ENCODE measurements at regions not wholly inside any gene's neighbourhood (a gene's known extent, or its start where the extent isn't known, plus 50 kb on each side); places are given as distances from the start of the nearest gene placed in this dataset.

DNA sequence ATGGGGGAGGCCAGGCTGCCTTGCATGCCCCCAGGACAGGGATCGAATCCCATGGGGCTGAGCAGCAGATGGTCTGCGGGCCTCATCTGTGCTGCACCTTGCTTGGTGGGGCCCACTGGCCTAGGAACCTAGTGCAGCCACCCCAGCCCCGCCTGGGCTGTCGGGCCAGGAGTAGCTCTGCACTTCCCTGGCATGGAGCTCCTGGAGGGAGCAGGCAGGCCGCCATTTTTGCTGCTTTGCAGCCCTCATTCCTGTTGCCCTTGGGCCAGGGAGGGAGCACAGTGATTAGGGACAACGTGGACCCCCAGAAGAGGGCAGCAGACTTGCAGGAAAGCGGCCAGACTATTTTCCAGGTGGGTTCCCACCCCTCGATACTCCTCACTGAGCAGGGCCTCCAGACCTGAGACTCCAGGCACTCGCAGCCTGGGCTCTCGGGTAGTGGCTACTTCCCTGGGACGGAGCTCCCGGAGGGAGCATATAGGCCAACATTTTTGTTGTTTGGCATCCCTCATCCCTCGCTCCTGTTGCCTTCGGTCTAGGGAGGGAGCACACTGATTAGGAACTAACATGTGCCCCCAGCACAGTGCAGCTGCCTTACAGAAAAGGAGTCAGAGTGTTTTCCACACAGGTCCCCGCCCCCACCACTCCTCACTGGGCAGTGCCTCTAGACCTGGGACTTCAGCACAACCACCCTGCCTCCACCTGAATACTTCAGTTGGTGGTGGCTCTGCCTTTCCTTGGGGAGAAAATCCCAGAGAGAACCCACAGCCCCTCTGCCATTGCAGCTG is 99.5 kb downstream of the MAIP1 start:
- no peak for DNase-seq

DNA sequence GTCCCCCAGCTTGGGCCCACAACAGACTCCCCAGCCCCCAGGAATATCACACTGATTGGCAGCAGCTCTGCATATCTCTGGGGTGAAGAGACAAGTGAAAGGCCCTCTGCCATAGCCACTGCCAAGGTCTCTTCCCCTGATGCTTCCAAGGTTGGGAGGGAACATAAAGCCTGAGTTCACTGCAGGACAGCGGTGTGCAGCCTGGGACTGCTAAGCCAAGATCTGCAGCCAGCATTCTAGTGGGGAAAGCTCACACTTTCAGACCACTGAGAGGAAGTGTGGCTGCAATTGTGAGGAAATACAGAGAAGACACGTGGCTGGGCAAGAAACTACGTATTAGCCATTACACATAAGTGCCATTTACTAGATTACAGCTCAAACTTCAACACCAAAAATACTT is 100.7 kb downstream of the MAIP1 start:
- no peak for DNase-seq

DNA sequence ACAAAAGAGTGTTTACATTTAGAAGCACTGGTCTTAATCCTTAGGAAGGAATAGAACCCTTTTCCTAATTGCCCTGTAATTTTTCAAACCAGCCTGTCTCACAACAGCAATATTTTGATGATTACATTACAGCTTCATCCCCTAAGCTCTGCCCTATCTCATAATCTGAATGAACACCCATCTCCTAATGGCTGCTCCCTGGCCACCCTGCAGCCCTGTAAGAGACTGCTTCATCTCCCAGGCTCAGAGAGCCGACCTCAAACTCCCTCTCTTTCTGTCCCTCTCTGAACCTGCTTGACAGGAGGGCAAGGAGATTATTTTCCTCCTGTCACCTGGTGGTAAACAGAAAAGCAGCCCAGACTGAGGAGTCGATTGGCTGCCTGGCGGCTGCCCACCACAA is 107.8 kb downstream of the MAIP1 start:
- no peak for DNase-seq

DNA sequence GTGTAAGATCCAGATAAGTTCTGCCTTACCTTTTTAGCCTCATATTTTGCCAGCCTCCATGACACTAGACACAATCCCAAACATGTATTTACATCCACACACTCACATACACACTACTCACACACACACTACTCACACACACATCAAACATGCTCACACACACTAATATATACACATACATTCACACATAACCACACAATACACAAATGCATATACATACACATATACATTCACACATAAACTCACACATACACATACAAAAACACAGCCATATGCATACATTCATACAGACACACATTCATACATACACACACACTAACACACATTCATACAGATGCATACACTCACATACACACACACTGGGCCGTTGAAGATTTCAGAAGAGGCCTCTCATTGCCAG is 109.5 kb downstream of the MAIP1 start:
- DNase-seq = no peak

DNA sequence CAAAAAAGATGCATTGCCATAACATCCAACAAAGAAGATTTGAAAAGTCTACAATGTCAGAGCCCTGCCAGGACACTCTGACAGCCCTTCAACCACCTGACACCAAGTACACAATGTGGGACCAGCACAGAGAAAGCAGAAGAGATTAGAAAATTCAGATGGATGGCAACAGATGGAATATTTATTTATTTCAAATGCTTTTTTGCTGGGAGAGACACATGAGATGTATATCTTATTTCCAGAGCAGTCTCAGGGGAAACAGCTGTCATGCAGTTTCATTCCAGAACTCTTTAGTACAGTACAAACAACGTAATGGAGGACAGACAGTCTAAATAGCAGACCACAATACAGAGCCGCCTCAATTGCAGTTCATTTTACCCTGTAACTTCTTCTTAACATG is 110.1 kb downstream of the MAIP1 start:
- DNase-seq = no peak

DNA sequence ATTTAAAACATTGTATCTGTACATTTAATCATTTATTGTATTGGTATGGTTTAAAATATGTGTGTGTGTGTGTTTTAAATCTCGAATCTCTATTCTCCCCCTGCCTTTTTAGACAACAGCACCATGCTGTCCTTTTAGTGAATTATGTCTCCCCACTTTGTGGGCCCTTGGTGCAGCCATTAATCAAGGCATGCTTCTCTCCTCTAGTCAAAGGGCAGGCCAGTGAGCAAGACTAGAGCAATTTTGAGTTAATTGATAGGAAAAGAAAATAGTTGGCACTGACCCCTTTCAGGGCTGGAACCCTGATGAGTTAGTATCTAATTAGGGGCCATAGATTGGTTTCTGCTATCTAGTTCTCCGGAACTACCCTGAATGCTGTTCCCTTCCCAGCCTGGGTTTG is 111.0 kb downstream of the MAIP1 start:
- DNase-seq = no peak

DNA sequence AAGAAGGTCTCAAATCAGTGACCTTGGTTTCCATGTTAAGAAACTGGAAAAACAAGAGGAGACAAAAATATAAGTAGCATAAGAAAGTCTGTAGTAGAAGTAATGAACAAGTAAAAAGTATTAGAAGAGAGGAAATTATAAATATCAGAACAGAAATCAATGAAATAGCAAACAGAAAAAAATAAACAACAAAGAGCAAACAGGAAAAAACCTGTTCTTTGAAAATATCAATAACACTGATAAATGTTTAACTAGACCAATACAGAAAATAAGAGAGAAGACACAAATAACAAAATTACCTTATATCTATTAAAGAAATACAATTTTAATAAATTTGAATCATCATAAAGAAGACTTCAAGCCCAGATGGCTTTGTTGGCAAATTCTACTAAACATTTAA is 113.3 kb downstream of the MAIP1 start:
- DNase-seq = no peak

DNA sequence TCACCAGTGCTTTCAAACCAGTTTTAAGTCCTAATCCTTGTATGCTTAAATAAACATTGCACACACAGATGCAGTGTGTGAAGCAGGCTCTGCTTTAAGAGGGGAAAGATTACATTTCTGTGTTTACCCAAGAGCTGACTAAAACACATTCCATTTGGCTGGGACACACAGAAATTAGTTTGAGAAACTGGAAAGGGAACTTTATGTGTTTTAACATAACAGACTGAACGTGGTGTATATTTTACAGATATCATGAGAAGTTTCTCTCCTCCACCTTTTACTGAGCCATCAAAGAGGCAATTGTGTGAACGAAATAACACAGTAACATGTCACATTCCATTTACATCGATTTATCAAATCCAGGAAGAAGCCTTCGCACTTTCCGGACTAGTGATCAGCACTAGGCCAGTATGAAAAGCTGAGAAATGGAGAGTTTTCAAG is 121.8 kb downstream of the MAIP1 start:
- peak; percentile 43 for DNase-seq

DNA sequence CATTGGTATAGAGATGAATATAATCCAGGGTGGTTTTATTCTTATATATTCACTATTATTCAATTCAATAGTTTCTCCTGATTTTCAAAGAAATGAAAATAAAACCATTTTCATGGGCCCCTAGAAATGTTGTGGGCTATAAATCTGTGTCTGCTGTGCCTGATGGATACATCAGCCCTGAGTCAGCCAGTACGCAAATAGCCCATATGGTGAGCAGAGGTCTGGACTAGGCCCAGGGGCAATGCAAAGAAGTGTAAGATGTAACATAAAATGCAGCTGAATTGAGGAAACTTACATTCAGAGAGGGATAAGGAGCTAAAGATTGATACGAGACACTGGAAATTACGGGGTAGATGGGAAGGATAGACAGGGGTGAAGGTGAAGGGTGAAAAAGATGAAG is 122.5 kb downstream of the MAIP1 start:
- no peak for DNase-seq

DNA sequence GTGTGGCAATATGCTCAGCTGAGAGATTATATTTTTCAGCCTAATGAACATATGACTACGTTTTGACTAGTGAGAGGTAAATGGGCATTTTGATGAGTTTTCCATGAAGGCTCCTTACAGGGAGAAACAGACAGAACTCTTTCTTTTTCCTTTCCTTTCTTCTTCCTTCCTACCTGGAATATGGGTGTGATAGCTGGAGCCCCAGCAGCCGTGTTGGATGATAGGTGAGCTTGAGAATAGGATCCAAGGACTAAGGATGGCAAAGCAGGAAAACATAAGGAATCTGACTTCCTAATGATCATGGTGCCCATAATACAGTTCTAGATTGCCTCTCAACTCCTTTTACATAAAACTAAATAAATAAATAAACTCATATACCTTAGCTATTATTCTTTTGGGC is 124.0 kb downstream of the MAIP1 start:
- DNase-seq = no peak

DNA sequence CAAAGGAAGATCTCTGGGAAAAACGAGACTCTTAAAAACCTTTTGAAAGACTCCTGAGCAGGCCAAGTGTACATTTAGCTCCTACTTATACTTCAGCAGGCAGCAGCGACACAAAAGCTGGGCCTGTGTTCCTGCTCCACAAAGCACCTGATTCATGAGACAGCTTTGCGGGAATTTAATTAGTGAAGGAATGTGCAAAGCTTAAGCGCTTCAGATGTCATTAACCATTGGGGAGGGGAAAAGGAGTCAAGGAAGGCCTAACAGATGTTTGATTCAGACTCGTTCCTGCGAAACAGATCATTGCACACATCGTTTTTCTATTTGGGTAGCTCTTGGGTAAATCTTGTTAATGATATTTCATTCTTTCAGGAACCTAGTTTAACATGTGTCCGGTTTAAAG is 125.9 kb downstream of the MAIP1 start:
- no peak for DNase-seq

DNA sequence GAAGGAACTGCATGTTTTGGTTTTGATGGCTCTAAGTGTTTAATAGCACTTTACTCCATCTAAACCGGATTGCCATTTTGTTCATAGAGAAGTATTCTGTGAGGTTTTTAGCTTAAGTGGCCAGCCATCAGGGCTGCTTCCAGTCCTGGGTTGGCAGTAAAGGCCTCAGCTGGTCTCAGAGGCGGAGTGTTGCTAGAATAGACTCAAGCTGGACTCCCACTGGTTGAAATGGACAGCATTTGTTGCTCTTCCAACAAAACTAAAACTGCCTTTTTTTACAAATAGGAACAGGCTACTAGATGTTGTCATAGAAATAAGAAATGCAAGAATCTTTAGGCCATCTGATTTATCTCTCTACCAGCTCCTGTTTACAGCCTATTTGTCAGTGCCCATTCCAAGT is 126.4 kb downstream of the MAIP1 start:
- DNase-seq = no peak

DNA sequence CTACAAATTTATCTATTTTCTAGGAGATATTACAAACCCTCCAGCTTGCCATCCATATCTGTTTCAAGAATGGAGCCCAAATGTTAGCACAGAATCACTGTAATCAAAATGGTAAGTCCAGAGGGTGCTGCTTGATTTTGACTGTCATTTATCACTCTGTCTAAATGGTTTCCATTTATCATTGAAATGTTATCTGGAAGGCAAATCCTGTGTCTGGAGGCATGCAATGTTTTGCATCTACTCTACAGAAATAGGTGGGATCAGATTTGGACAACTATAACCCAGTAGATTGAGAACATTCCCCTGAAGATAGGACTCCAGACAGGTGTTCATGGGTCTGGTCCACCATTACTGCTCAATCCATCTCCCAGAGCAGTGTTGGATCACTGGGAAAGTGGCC is 128.7 kb downstream of the MAIP1 start:
- no peak for DNase-seq

DNA sequence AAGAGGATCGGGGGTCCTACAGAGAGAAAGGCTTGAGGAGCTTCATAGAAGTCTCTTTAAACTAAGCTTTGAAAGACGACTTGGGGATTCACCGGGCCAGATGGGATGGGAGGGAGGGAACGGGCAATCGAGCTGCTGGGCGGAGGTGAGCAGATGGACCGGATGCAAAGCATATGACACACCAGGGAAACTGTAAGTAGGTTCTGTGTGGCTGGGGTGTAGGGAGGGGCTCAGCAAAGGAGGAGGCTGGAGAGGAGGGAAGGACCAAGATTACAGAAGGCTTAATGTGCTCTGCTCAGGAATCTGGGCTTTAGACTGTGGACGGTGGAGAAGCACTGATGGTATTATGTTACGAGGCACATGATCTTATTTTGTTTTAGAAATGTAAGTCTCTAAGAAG is 131.5 kb downstream of the MAIP1 start:
- DNase-seq = no peak

DNA sequence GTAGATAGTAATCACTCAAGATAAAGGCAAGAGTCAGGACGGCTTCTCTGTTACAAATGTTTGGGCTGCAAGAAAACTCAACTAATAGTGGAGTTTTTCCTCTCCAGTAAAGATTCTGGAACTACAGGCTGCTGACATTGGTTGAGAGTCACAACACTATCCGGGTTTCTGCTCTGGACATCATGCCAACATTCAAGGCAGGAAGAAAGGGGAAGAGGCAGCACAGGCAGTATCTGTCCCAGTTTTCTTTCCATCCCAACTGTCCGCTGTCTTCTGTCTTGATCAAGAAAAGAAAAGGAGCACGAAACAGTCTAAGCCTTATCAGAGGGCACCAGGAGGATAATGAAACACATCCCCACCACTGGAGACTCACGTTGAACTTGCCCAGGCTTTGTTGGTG is 132.1 kb downstream of the MAIP1 start:
- DNase-seq = no peak

DNA sequence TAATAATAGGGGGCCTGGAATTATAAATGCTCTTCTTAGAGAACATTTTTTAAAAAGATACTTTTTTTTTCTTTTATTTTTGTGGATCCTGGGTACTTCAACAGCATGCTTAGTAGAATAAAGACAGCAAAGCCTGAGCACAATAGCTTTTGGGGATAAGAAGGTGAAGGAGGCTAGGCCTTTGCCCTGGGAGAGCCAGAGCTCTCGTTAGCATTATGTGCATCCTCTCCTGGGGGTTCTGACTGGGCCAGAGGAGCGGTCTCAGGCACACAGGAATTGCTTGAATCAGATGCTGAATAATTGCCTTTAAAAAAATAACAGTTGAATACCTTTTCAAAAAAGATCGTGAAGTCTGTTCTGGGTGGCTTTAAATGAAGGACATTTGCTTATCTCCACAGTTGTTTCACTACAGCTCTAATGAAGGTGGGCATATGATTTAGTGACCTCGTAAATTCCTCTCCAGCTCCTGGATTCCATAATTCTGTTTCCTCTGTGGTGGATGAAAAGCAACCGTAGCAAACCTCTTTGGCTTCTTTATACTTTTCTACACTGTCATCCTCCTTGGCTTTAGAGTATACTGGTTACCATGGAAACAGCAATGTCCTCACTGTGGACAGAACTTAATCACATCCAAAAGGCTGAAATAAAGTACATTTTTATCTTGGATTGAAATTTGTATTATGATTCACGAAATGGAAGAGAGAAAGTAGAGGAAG is 133.8 kb downstream of the MAIP1 start:
- no peak for DNase-seq

DNA sequence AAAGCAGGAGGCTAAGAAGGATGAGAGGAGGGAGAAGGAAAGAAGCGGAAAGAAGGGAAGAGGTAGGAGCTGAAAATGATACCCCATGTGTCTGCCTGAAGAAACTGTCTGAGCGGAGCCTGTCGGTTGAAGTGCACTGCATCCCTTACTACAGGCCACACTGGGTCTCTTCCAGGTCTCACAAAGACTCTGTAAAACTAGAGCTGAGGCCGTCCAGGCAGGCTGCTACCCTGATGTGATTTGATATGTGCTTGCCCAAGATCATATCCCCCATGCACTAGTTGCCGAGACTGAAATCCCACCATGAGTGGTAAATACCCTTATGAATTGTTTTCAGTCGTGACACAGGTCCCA is 134.4 kb downstream of the MAIP1 start:
- no peak for DNase-seq

DNA sequence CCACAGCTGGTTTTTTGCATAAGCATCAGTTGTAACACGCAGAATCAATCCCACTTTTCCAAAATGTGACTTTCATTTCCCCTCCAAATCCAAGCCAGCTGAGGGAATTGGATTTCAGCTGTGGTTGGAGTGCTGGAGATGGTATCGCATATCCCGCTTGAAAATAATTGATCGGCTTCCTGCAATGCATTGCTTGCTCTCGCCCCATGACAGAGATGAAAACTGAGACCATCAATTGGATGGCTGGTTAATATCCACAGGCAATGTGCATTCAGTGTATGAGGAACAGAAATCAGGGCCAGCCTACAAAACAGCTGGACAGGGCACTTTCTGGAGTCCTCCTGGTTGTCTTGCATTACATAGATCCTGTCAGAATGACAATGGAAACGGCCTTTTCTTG is 135.3 kb downstream of the MAIP1 start:
- DNase-seq = no peak

DNA sequence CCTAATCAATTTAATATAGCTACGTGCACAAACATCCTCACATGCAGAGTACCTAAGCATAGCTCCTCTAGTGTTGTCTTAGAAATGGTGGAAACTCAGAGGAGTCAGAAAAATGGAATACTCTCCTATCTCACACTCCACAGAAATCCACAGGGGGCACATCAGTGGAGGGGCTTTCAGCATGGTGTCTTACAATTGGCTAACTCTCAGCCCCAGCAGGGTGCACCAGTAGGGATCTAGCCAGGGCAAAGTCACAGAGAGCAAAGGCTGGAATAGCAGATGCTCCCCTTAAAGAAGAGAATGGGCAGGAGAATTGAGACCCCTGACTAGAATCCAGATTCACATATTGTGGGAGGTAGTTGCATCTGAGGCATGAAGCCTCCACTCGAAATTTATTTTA is 135.7 kb downstream of the MAIP1 start:
- no peak for DNase-seq

DNA sequence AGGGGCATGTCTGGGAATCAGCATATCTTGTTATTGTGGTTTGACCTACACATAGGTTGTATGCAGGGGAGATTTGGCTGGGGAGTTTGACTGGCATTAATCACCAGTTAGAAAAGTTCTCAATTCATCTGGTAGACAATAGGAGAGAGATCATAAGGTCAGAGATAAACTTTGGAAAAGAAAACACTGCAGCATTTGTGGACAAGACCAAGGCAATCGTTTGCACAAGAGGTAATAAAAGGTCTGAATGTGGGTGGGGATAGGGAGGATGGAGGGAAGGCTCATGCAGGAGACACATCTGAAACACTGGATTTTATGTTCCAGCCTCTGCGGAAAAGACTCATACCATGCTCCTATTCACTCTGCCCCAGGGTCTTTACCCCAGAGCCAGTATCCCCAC is 136.9 kb downstream of the MAIP1 start:
- DNase-seq = no peak

DNA sequence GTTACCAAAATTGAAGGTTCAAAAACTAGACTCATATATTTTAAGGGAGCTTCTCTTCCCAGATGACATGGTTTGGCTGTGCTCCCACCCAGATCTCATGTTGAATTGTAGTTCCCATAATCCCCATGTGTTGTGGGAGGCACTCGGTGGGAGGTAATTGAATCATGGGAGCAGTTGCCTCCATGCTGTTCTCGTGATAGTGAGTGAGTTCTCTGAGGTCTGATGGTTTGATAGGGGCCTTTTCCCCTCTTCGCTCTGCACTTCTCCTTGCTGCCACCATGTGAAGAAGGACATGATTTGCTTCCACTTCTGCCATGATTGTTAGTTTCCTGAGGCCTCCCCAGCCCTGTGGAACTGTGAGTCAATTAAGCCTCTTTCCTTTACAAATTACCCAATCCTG is 140.1 kb downstream of the MAIP1 start:
- DNase-seq = no peak

DNA sequence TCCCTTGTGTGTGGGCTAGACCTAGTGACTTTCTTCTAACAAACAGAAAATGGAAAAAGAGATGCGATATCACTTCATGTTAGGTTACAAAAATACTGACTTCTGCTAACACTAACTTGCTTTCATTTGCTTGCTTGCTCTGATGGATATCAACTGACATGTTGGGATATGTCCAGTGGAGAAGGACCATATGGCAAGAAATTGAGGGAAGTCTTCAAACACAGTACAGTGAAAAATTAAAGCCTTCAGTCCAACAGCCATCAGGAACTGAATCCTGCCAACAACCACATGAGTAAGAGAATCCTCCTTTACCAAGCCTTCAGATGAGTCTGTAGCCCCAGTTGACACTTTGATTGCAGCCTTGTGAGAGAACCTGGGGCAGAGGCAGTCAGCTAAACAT is 143.9 kb downstream of the MAIP1 start:
- DNase-seq = no peak

DNA sequence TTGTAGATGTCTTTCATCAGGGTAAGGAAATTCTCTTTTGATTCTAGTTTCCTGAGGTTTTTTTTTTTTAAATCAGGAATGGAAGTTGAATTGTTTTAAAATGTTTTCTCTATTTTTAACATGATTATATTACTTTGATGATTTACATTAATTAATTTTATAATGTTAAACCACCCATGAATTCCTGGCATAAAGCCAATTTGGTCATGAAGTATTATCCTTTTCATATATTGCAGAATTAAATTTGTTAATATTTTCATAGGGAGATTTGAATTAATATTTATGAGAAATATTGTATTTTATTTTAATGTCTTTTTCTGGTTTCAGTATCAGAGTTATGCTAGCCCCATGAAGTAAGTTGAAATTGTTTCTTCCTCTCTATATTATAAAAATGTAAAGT is 144.6 kb downstream of the MAIP1 start:
- no peak for DNase-seq

DNA sequence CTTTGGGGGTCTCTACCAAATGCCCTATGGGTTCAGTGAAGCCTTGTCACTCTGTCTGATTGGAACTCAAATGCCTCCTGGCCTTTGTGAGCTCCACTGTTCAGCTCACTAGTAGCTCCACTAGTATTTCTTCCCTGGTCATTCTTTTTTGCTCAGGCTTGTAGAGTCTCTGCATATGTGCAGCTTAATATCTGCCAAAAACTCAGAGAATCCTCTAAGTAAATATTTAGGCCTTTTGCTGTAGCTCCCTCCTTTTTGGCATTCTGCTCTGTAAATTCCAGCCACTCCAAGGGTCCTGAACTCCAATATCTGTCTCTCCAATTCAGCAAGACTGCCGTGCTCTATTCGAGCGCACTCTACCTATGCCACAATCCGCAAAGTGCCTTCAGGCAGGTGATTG is 146.5 kb downstream of the MAIP1 start:
- DNase-seq = no peak

DNA sequence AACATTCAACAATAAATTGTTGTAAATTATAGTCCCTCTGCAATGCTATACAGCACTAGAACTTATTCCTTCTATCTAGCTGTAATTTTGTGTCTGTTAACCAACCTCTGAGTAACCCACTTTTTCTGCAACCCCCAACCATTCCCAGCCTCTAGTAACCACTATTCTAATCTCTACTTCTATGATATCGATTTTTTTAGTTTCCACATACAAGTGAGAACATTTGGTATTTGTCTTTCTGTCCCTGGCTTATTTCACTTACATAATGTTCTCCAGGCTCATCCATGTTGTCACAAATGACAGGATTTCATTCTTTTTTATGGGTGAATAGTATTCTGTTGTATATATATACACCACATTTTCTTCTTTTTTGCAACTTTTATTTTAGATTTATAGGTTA is 147.6 kb downstream of the MAIP1 start:
- no peak for DNase-seq

Data from NCI-H774 (cell line).